ENCODE measurements at regions not wholly inside any gene's neighbourhood (a gene's known extent, or its start where the extent isn't known, plus 50 kb on each side); places are given as distances from the start of the nearest gene placed in this dataset.
"Not testable (repeated sequence)": the region's sequence is repeated elsewhere in the genome, so short reads cannot be mapped to it uniquely, and the experiment has no call there.

DNA sequence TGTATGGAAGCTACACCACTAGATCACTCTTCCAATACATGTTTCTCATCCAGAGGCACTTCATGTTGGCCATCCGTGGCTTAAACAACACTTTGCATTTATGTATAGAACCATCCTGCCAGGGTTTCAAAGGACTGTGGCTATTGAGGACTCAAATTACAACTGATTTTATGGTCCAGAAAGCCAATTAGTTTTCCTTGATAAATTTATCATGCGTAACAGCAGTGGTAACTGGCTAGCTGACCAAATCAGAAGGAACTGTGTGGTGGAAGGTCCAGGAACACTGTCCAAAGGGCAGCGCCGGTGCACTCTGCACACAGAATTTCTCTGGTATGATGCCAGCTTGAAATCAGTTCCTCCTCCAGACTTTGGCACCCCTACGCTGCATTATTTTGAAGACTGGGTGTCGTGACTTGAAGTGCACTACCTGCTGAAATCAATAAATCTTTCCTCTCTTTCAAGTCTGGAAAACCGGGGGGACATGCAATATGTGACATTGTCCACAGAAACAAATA is 69.3 kb upstream of the TMEM252 start:
- H3K27ac ChIP-seq (ENCODE audit: low read depth, low read length, poor library complexity, severe bottlenecking) = no peak overlapping the region
- CTCF ChIA-PET = no interaction called here
- no peak overlapping the region for H3K4me3 ChIP-seq (ENCODE audit: low read depth, low read length, poor library complexity, severe bottlenecking)
- no peak for DNase-seq (ENCODE audit: low spot score)
- H3K9me3 ChIP-seq (ENCODE audit: low read depth, low read length, poor library complexity, severe bottlenecking) = no peaks in the 10 kb centered on the region
- peaks cover 4% of the 10 kb centered on the region for H3K27me3 ChIP-seq (replicated peaks; ENCODE audit: insufficient read depth, low read depth, low read length, poor library complexity)
- H3K4me1 ChIP-seq (ENCODE audit: insufficient read depth, low read length, poor library complexity, severe bottlenecking) = no peaks in the 10 kb centered on the region
- intact Hi-C loops (cut with micrococcal nuclease; ENCODE audit: unreplicated experiment) = no loop called here
- H3K36me3 ChIP-seq (ENCODE audit: insufficient read depth, low read length, poor library complexity, severe bottlenecking) = no peaks in the 10 kb centered on the region
- POLR2A ChIA-PET (ENCODE audit: low non-redundant PET) = no interaction called here
- no TSS peak for BruUV-seq (replicated peaks)
- TF ChIP-seq, protein P1, sequence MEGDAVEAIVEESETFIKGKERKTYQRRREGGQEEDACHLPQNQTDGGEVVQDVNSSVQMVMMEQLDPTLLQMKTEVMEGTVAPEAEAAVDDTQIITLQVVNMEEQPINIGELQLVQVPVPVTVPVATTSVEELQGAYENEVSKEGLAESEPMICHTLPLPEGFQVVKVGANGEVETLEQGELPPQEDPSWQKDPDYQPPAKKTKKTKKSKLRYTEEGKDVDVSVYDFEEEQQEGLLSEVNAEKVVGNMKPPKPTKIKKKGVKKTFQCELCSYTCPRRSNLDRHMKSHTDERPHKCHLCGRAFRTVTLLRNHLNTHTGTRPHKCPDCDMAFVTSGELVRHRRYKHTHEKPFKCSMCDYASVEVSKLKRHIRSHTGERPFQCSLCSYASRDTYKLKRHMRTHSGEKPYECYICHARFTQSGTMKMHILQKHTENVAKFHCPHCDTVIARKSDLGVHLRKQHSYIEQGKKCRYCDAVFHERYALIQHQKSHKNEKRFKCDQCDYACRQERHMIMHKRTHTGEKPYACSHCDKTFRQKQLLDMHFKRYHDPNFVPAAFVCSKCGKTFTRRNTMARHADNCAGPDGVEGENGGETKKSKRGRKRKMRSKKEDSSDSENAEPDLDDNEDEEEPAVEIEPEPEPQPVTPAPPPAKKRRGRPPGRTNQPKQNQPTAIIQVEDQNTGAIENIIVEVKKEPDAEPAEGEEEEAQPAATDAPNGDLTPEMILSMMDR (conservative IDR thresholded peaks at IDR 0.05; ENCODE audit: low read depth, low read length) = no peak
- TF ChIP-seq EZH2 (IDR thresholded peaks at IDR 0.05; ENCODE audit: borderline replicate concordance, low read depth, low read length, poor library complexity, severe bottlenecking) = no peak

DNA sequence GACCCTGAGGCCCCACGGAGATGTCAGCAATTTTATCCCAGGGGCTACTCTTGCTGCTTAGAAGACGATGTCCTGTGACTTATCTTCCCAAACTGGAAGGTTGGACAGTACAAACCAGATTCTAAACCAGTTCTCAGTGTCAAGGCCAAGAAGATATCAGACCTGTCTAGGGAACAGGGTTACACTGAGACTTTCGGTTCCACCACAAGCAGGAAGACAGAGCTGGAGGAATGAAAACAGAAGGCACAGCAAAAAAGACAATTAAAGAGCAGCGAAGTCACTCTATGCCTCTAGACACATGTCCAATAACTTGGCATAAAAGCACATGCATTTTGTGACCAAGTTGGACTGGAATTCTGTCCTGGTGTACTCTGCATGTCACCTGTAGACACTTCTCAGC is 73.4 kb upstream of the TMEM252 start:
- intact Hi-C loops (cut with micrococcal nuclease; ENCODE audit: unreplicated experiment) = no loop called here
- no peak overlapping the region for H3K27ac ChIP-seq (ENCODE audit: low read depth, low read length, poor library complexity, severe bottlenecking)
- no peaks in the 10 kb centered on the region for H3K9me3 ChIP-seq (ENCODE audit: low read depth, low read length, poor library complexity, severe bottlenecking)
- no peaks in the 10 kb centered on the region for H3K4me1 ChIP-seq (ENCODE audit: insufficient read depth, low read length, poor library complexity, severe bottlenecking)
- DNase-seq (ENCODE audit: low spot score) = no peak
- TF ChIP-seq, protein P1 (conservative IDR thresholded peaks at IDR 0.05; ENCODE audit: low read depth, low read length) = no peak
- no peak for TF ChIP-seq EZH2 (IDR thresholded peaks at IDR 0.05; ENCODE audit: borderline replicate concordance, low read depth, low read length, poor library complexity, severe bottlenecking)
- no peak overlapping the region for H3K4me3 ChIP-seq (ENCODE audit: low read depth, low read length, poor library complexity, severe bottlenecking)
- no TSS peak for BruUV-seq (replicated peaks)
- CTCF ChIA-PET = no interaction called here
- no peaks in the 10 kb centered on the region for H3K36me3 ChIP-seq (ENCODE audit: insufficient read depth, low read length, poor library complexity, severe bottlenecking)
- H3K27me3 ChIP-seq (replicated peaks; ENCODE audit: insufficient read depth, low read depth, low read length, poor library complexity) = peaks cover 4% of the 10 kb centered on the region
- POLR2A ChIA-PET (ENCODE audit: low non-redundant PET) = no interaction called here

DNA sequence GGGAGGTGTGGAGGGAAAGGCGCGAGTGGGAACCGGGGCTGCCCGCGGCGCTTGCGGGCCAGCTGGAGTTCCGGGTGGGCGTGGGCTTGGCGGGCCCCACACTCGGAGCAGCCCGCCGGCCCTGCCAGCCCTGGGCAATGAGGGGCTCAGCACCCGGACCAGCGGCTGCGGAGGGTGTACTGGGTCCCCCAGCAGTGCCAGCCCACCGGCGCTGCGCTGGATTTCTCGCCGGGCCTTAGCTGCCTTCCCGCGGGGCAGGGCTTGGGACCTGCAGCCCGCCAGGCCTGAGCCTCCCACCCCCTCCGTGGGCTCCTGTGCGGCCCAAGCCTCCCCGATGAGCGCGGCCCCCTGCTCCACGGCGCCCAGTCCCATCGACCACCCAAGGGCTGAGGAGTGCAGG is 76.3 kb upstream of the TMEM252 start:
- POLR2A ChIA-PET (ENCODE audit: low non-redundant PET); H3K27me3 ChIP-seq (replicated peaks; ENCODE audit: insufficient read depth, low read depth, low read length, poor library complexity); H3K27ac ChIP-seq (ENCODE audit: low read depth, low read length, poor library complexity, severe bottlenecking); H3K4me1 ChIP-seq (ENCODE audit: insufficient read depth, low read length, poor library complexity, severe bottlenecking); H3K36me3 ChIP-seq (ENCODE audit: insufficient read depth, low read length, poor library complexity, severe bottlenecking); DNase-seq (ENCODE audit: low spot score); BruUV-seq (replicated peaks); H3K9me3 ChIP-seq (ENCODE audit: low read depth, low read length, poor library complexity, severe bottlenecking); intact Hi-C loops (cut with micrococcal nuclease; ENCODE audit: unreplicated experiment); H3K4me3 ChIP-seq (ENCODE audit: low read depth, low read length, poor library complexity, severe bottlenecking); CTCF ChIA-PET: not testable (repeated sequence)

DNA sequence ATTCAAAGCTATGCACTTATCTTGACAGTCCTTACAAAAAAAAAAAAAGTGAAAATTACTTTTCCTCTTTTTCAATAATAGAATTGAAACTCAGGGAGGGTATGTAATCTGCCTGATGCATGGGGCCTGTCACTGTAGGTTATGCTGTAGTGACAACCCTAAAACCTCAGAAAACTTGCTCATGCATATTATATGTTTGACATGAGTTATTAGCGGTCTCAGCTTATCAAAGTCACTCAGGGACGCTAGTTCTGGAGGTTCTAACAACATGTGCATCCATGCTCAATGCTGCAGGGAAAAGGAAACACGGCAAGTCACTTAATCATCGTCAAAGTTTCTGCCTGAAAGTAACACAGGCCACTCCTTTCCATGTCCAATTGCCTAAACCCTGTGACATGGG is 78.4 kb upstream of the TMEM252 start:
- no peaks in the 10 kb centered on the region for H3K36me3 ChIP-seq (ENCODE audit: insufficient read depth, low read length, poor library complexity, severe bottlenecking)
- H3K27me3 ChIP-seq (replicated peaks; ENCODE audit: insufficient read depth, low read depth, low read length, poor library complexity) = no peaks in the 10 kb centered on the region
- H3K9me3 ChIP-seq (ENCODE audit: low read depth, low read length, poor library complexity, severe bottlenecking) = no peaks in the 10 kb centered on the region
- intact Hi-C loops (cut with micrococcal nuclease; ENCODE audit: unreplicated experiment) = no loop called here
- TF ChIP-seq EZH2 (IDR thresholded peaks at IDR 0.05; ENCODE audit: borderline replicate concordance, low read depth, low read length, poor library complexity, severe bottlenecking) = no peak
- TF ChIP-seq, protein P1 (conservative IDR thresholded peaks at IDR 0.05; ENCODE audit: low read depth, low read length) = no peak
- ChIA-PET POLR2A (ENCODE audit: low non-redundant PET) (no interaction called here), CTCF (no interaction called here)
- H3K4me1 ChIP-seq (ENCODE audit: insufficient read depth, low read length, poor library complexity, severe bottlenecking) = no peaks in the 10 kb centered on the region
- BruUV-seq (replicated peaks) = no TSS peak
- no peak overlapping the region for H3K27ac ChIP-seq (ENCODE audit: low read depth, low read length, poor library complexity, severe bottlenecking)
- H3K4me3 ChIP-seq (ENCODE audit: low read depth, low read length, poor library complexity, severe bottlenecking) = no peak overlapping the region
- no peak for DNase-seq (ENCODE audit: low spot score)

Data from A673 (cell line).